DOHH2 (cell line): ENCODE measurements at regions not wholly inside any gene's neighbourhood (a gene's known extent, or its start where the extent isn't known, plus 50 kb on each side); places are given as distances from the start of the nearest gene placed in this dataset.

Experiments
- EZH2phosphoT487 ChIP-seq: fragments of 200-600 bp; sonication (generic); IDR thresholded peaks from 2 replicates; pipeline ENCODE4 v1.6.1; 2017; ENCODE audit warnings: borderline replicate concordance, mild to moderate bottlenecking, antibody characterized with exemption, low read length, moderate library complexity, mixed read lengths
- TF ChIP-seq, protein P1 (sequence below): fragments of 200-600 bp; sonication (generic); IDR thresholded peaks from one replicate; pipeline ENCODE4 v1.5.1; 2014; ENCODE audit warnings: antibody characterized with exemption, mild to moderate bottlenecking, low read depth, low read length; ENCODE audit not compliant: poor library complexity, severe bottlenecking

DNA sequence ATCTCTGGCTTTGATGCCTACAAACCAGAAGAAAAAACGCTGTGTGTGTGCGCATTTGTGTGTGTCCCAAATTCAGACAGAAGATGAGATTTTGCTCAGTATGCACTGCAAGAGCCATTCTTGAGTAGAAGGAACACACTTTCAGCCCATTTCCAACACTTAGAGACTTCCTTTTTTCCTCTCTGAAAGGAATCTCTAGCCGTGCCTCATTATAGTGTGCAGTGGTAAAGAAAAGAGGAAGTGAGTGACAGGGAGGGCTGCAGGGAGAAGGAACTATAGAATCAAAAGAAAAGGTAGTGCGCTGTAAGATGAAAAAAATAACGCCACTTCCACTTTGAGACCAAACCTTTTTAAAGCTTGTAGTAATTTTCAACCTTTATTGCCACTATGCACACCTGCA lies 1400.9 kb upstream of the FLRT2 start:
- TF ChIP-seq, protein P1, sequence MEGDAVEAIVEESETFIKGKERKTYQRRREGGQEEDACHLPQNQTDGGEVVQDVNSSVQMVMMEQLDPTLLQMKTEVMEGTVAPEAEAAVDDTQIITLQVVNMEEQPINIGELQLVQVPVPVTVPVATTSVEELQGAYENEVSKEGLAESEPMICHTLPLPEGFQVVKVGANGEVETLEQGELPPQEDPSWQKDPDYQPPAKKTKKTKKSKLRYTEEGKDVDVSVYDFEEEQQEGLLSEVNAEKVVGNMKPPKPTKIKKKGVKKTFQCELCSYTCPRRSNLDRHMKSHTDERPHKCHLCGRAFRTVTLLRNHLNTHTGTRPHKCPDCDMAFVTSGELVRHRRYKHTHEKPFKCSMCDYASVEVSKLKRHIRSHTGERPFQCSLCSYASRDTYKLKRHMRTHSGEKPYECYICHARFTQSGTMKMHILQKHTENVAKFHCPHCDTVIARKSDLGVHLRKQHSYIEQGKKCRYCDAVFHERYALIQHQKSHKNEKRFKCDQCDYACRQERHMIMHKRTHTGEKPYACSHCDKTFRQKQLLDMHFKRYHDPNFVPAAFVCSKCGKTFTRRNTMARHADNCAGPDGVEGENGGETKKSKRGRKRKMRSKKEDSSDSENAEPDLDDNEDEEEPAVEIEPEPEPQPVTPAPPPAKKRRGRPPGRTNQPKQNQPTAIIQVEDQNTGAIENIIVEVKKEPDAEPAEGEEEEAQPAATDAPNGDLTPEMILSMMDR: no peak
- no peak for TF ChIP-seq EZH2phosphoT487
